Endothelial cell of umbilical vein (primary cell): ENCODE measurements at regions not wholly inside any gene's neighbourhood (a gene's known extent, or its start where the extent isn't known, plus 50 kb on each side); places are given as distances from the start of the nearest gene placed in this dataset.

ENCODE experiments used
- BruUV-seq: library from RNA; stranded (reverse); fragments of 400-500 nt; replicated peaks from 2 replicates; lab custom pipeline; 2021; lab: Mats Ljungman, UMichigan
- CTCF ChIA-PET: fragments of 300-600, 350-600 bp; sonication (Branson Sonifier 250); formaldehyde crosslinking; loops from one replicate; lab custom pipeline; 2021; ENCODE audit warnings: antibody characterized with exemption, inconsistent platforms; lab: Charles Lee
- POLR2A ChIA-PET: fragments of 300-600, 350-600 bp; sonication (Branson Sonifier 250); formaldehyde crosslinking; loops from one replicate; lab custom pipeline; 2021; ENCODE audit warnings: antibody characterized with exemption, inconsistent platforms; lab: Charles Lee
- DNase-seq: peaks from one replicate; pipeline ENCODE4 v3.0.0-alpha.2; 2011; ENCODE audit warnings: low read depth, low spot score
- FAIRE-seq: peaks from 2 replicates; lab custom pipeline; 2011; peaks lifted over from hg19 to GRCh38; lab: Jason Lieb, UNC
- H2AFZ ChIP-seq: 2 replicates; pipeline ENCODE4 v1.6.0; 2012; ENCODE audit warnings: low read depth, low read length, control low read depth, inconsistent platforms
- H3K27ac ChIP-seq: 2 replicates; pipeline ENCODE4 v1.5.1; 2011; ENCODE audit warnings: low read depth, mild to moderate bottlenecking, control low read depth, low read length, moderate library complexity; ENCODE audit not compliant: insufficient read depth
- H3K27me3 ChIP-seq, 2 experiments: 2 replicates each; pipeline versions ENCODE4 v1.6.0 to v1.6.1; 2011; ENCODE audit warnings: low read length in 2 of 2, mixed read lengths in 1 of 2; ENCODE audit not compliant: control insufficient read depth in 2 of 2, insufficient read depth in 2 of 2
- H3K36me3 ChIP-seq, 2 experiments: 2 replicates in 1 of 2; 3 replicates in 1 of 2; pipeline ENCODE4 v1.5.1; 2011; ENCODE audit warnings: low read length in 2 of 2, mild to moderate bottlenecking in 1 of 2, moderate library complexity in 1 of 2; ENCODE audit not compliant: control insufficient read depth in 2 of 2, insufficient read depth in 2 of 2; ENCODE audit errors: extremely low read depth in 1 of 2
- H3K4me1 ChIP-seq: 3 replicates; pipeline ENCODE4 v1.5.1; 2011; ENCODE audit warnings: mild to moderate bottlenecking, low read length; ENCODE audit not compliant: control insufficient read depth, insufficient read depth; ENCODE audit errors: extremely low read depth
- H3K4me2 ChIP-seq: 2 replicates; pipeline ENCODE4 v1.6.1; 2011; ENCODE audit warnings: low read length, control low read depth, mixed read lengths; ENCODE audit not compliant: insufficient read depth
- H3K4me3 ChIP-seq, 3 experiments: fragments of 200-600 bp in 1 of 3; sonication (generic), shearing (Covaris generic) in 1 of 3; replicated peaks in 1 of 3; 2 replicates each; pipeline ENCODE4 v1.5.1; 2011 to 2016; ENCODE audit warnings: control low read depth in 3 of 3, low read length in 3 of 3, mild to moderate bottlenecking in 2 of 3, inconsistent platforms in 1 of 3, low read depth in 1 of 3, moderate library complexity in 1 of 3; ENCODE audit not compliant: insufficient read depth in 1 of 3
- H3K79me2 ChIP-seq: 2 replicates; pipeline ENCODE4 v1.6.0; 2012; ENCODE audit warnings: low read length, inconsistent platforms; ENCODE audit not compliant: control insufficient read depth, insufficient read depth
- H3K9ac ChIP-seq: replicated peaks from 2 replicates; pipeline ENCODE3; 2011; ENCODE audit warnings: low read length, control low read depth; ENCODE audit not compliant: insufficient read depth; ENCODE audit errors: extremely low read depth
- H3K9me1 ChIP-seq: replicated peaks from 3 replicates; pipeline ENCODE4 v1.6.0; 2011; ENCODE audit warnings: mild to moderate bottlenecking, low read length; ENCODE audit not compliant: control insufficient read depth, insufficient read depth; ENCODE audit errors: extremely low read depth
- H3K9me3 ChIP-seq: replicated peaks from 2 replicates; pipeline ENCODE4 v1.5.1; 2012; ENCODE audit warnings: low read length, inconsistent platforms; ENCODE audit not compliant: control insufficient read depth, insufficient read depth
- H4K20me1 ChIP-seq: replicated peaks from 2 replicates; pipeline ENCODE3; 2011; ENCODE audit warnings: mild to moderate bottlenecking, low read length; ENCODE audit not compliant: control insufficient read depth, insufficient read depth; ENCODE audit errors: extremely low read depth
- CTCF ChIP-seq, 2 donors: IDR thresholded peaks; 1 replicate in 1 of 2; 2 replicates in 1 of 2; pipeline ENCODE4 v1.5.1; 2011; ENCODE audit warnings: low read length in 2 of 2, mild to moderate bottlenecking in 2 of 2, moderate library complexity in 2 of 2, control low read depth in 1 of 2, inconsistent platforms in 1 of 2, low read depth in 1 of 2; ENCODE audit not compliant: insufficient read depth in 1 of 2; ENCODE audit errors: extremely low read depth in 1 of 2
- EZH2 ChIP-seq: IDR thresholded peaks from 2 replicates; pipeline ENCODE4 v1.6.1; 2012; ENCODE audit warnings: borderline replicate concordance, low read depth, mild to moderate bottlenecking, moderate library complexity, low read length, inconsistent platforms; ENCODE audit not compliant: severe bottlenecking
- FOS ChIP-seq: IDR thresholded peaks from 2 replicates; pipeline ENCODE4 v1.6.1; 2011; ENCODE audit warnings: mild to moderate bottlenecking, low read length, moderate library complexity, borderline replicate concordance; ENCODE audit not compliant: insufficient read depth
- GATA2 ChIP-seq: IDR thresholded peaks from 2 replicates; pipeline ENCODE4 v1.7.0; 2011; ENCODE audit warnings: low read depth, mild to moderate bottlenecking, moderate library complexity, mixed read lengths, low read length; ENCODE audit not compliant: insufficient read length, insufficient read depth
- JUN ChIP-seq: IDR thresholded peaks from 2 replicates; pipeline ENCODE4 v1.6.1; 2011; ENCODE audit warnings: borderline replicate concordance, low read depth; ENCODE audit not compliant: insufficient read length, insufficient read depth
- MYC ChIP-seq: IDR thresholded peaks from one replicate; pipeline ENCODE4 v1.6.1; 2011; ENCODE audit warnings: mild to moderate bottlenecking, low read depth, low read length
- POLR2A ChIP-seq: IDR thresholded peaks from 2 replicates; pipeline ENCODE4 v1.6.1; 2012; ENCODE audit warnings: low read depth, mild to moderate bottlenecking, control low read depth, low read length
- POLR2AphosphoS5 ChIP-seq: IDR thresholded peaks from 2 replicates; pipeline ENCODE4 v1.6.1; 2012; ENCODE audit warnings: low read depth, mild to moderate bottlenecking, control low read depth, low read length, moderate library complexity; ENCODE audit not compliant: insufficient read depth
- dilution Hi-C: fragments of 300-500 bp; cut with MboI; formaldehyde crosslinking; loops from one replicate; pipeline ENCODE4 v1.15.0; 2019; ENCODE audit warnings: low sequenced_read_pairs; ENCODE audit not compliant: extremely low pct_ligation_motif_present
- intact Hi-C: fragments of 100-400 bp; cut with micrococcal nuclease; formaldehyde crosslinking; loops from one replicate; pipeline ENCODE4 v1.10.0; 2022
- TF ChIP-seq, protein P1 (sequence below): IDR thresholded peaks from 2 replicates; pipeline ENCODE4 v1.6.1; 2011; ENCODE audit not compliant: insufficient read depth, insufficient read length

- TF ChIP-seq POLR2A (no peak), CTCF (IDR thresholded peaks at IDR 0.05; ENCODE audit: extremely low read depth in 1 of 2, insufficient read depth in 1 of 2, low read depth in 1 of 2, low read length in 2 of 2) (no peak), FOS (no peak), MYC (no peak), EZH2 (no peak), GATA2 (no peak), JUN (no peak), POLR2AphosphoS5 (no peak)
- TF ChIP-seq, protein P1, sequence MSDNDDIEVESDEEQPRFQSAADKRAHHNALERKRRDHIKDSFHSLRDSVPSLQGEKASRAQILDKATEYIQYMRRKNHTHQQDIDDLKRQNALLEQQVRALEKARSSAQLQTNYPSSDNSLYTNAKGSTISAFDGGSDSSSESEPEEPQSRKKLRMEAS: no peak
- Histone ChIP-seq H3K4me1 (no peaks in the 10 kb centered on the region), H2AFZ (no peak overlapping the region), H3K79me2 (no peaks in the 10 kb centered on the region), H3K4me2 (no peak overlapping the region), H4K20me1 (no peaks in the 10 kb centered on the region), H3K36me3 (no peaks in the 10 kb centered on the region), H3K27me3 (no peaks in the 10 kb centered on the region), H3K4me3 (no peak overlapping the region), H3K9me1 (no peaks in the 10 kb centered on the region), H3K27ac (no peak overlapping the region), H3K9me3 (no peaks in the 10 kb centered on the region), H3K9ac (no peak overlapping the region)
- no peak for FAIRE-seq
- ChIA-PET POLR2A (no interaction called here), CTCF (no interaction called here)
- dilution Hi-C loops: no loop called here
- BruUV-seq: no TSS peak
- intact Hi-C loops: no loop called here
- DNase-seq: no peak
Measured at GRCh38 chr1:83671586-83671985, 327.3 kb downstream of the TTLL7 start.
